Activated naive CD4-positive, alpha-beta T cell treated with anti-CD3 and anti-CD28 coated beads, Interleukin-2, amount 10 ng/mL, durations not matched to agents 7 days and 5 days (primary cell): ENCODE measurements at regions not wholly inside any gene's neighbourhood (a gene's known extent, or its start where the extent isn't known, plus 50 kb on each side); places are given as distances from the start of the nearest gene placed in this dataset.

ENCODE experiments used
- CTCF ChIA-PET: fragments of 350-600 bp; sonication (Branson Sonifier 250); formaldehyde crosslinking; loops from one replicate; lab custom pipeline; 2021; ENCODE audit warnings: antibody characterized with exemption; lab: Charles Lee
- DNase-seq: peaks from one replicate; pipeline ENCODE4 v3.0.0-alpha.2; 2020
- H3K27ac Mint-ChIP-seq: one replicate; pipeline ENCODE4 v1.8.0; 2021; ENCODE audit warnings: mild to moderate bottlenecking, moderate library complexity, mixed read lengths
- H3K27me3 Mint-ChIP-seq: one replicate; pipeline ENCODE4 v1.8.0; 2021; ENCODE audit warnings: mild to moderate bottlenecking, mixed read lengths
- H3K36me3 Mint-ChIP-seq: one replicate; pipeline ENCODE4 v1.8.0; 2021; ENCODE audit warnings: mixed read lengths
- H3K4me1 Mint-ChIP-seq: one replicate; pipeline ENCODE4 v1.8.0; 2021; ENCODE audit warnings: mixed read lengths
- H3K4me3 Mint-ChIP-seq: one replicate; pipeline ENCODE4 v1.8.0; 2021; ENCODE audit warnings: mild to moderate bottlenecking, moderate library complexity, mixed read lengths
- H3K9me3 Mint-ChIP-seq: one replicate; pipeline ENCODE4 v1.8.0; 2021; ENCODE audit warnings: mixed read lengths

- Mint-ChIP-seq H3K27ac (no peak overlapping the region), H3K36me3 (peaks cover under 1% of the 10 kb centered on the region), H3K4me3 (no peak overlapping the region), H3K4me1 (peaks cover 3% of the 10 kb centered on the region), H3K27me3 (peaks cover 56% of the 10 kb centered on the region), H3K9me3 (peaks cover 8% of the 10 kb centered on the region)
- CTCF ChIA-PET: interaction anchor here (0.8 kb wide), 2 partner anchors 8 to 266 kb away, joined by 3 read pairs; no protein-coding TSS in a partner anchor
- no peak for DNase-seq
Measured at GRCh38 chr2:239879423-239880084, 145.6 kb downstream of the NDUFA10 start.

GRCh38 chr2:239878686-239879085, 146.5 kb downstream of the NDUFA10 start:
- H3K4me1 Mint-ChIP-seq: peaks cover 9% of the 10 kb centered on the region
- no peak overlapping the region for H3K27ac Mint-ChIP-seq
- no peaks in the 10 kb centered on the region for H3K36me3 Mint-ChIP-seq
- no peak for DNase-seq
- H3K9me3 Mint-ChIP-seq: peaks cover under 1% of the 10 kb centered on the region
- peaks cover 65% of the 10 kb centered on the region for H3K27me3 Mint-ChIP-seq
- H3K4me3 Mint-ChIP-seq: no peak overlapping the region
- CTCF ChIA-PET: interaction anchor here (1.0 kb wide), 1 partner anchor 111 kb away, joined by 3 read pairs; no protein-coding TSS in a partner anchor

GRCh38 chr2:239876948-239877289, 148.2 kb downstream of the NDUFA10 start:
- peaks cover 54% of the 10 kb centered on the region for H3K27me3 Mint-ChIP-seq
- peaks cover 5% of the 10 kb centered on the region for H3K4me1 Mint-ChIP-seq
- CTCF ChIA-PET: no interaction called here
- DNase-seq: no peak
- no peaks in the 10 kb centered on the region for H3K36me3 Mint-ChIP-seq
- H3K4me3 Mint-ChIP-seq: no peak overlapping the region
- H3K9me3 Mint-ChIP-seq: no peaks in the 10 kb centered on the region
- no peak overlapping the region for H3K27ac Mint-ChIP-seq

- Mint-ChIP-seq H3K4me1 (peaks cover 5% of the 10 kb centered on the region), H3K36me3 (no peaks in the 10 kb centered on the region), H3K4me3 (no peak overlapping the region), H3K9me3 (no peaks in the 10 kb centered on the region), H3K27ac (no peak overlapping the region), H3K27me3 (peaks cover 49% of the 10 kb centered on the region)
- CTCF ChIA-PET: no interaction called here
- no peak for DNase-seq
Measured at GRCh38 chr2:239876271-239876947, 148.7 kb downstream of the NDUFA10 start.

- DNase-seq: no peak
- no peaks in the 10 kb centered on the region for H3K36me3 Mint-ChIP-seq
- H3K27ac Mint-ChIP-seq: no peak overlapping the region
- H3K27me3 Mint-ChIP-seq: peaks cover 41% of the 10 kb centered on the region
- H3K4me3 Mint-ChIP-seq: no peak overlapping the region
- CTCF ChIA-PET: no interaction called here
- no peaks in the 10 kb centered on the region for H3K9me3 Mint-ChIP-seq
- H3K4me1 Mint-ChIP-seq: peaks cover 5% of the 10 kb centered on the region
Measured at GRCh38 chr2:239874636-239875356, 150.3 kb downstream of the NDUFA10 start.

GRCh38 chr2:239873656-239874635, 151.2 kb downstream of the NDUFA10 start:
- H3K27ac Mint-ChIP-seq: no peak overlapping the region
- CTCF ChIA-PET: no interaction called here
- DNase-seq: no peak
- H3K9me3 Mint-ChIP-seq: no peaks in the 10 kb centered on the region
- H3K27me3 Mint-ChIP-seq: peaks cover 34% of the 10 kb centered on the region
- H3K4me3 Mint-ChIP-seq: no peak overlapping the region
- peaks cover 5% of the 10 kb centered on the region for H3K4me1 Mint-ChIP-seq
- no peaks in the 10 kb centered on the region for H3K36me3 Mint-ChIP-seq

- no peaks in the 10 kb centered on the region for H3K9me3 Mint-ChIP-seq
- no peaks in the 10 kb centered on the region for H3K36me3 Mint-ChIP-seq
- peaks cover 5% of the 10 kb centered on the region for H3K4me1 Mint-ChIP-seq
- no peak overlapping the region for H3K4me3 Mint-ChIP-seq
- H3K27me3 Mint-ChIP-seq: peaks cover 31% of the 10 kb centered on the region
- H3K27ac Mint-ChIP-seq: no peak overlapping the region
- DNase-seq: no peak
- CTCF ChIA-PET: interaction anchor here (1.3 kb wide), 1 partner anchor 8 kb away, joined by 3 read pairs; no protein-coding TSS in a partner anchor
Measured at GRCh38 chr2:239871481-239872435, 153.4 kb downstream of the NDUFA10 start.

GRCh38 chr2:239870863-239871262, 154.3 kb downstream of the NDUFA10 start:
- H3K4me3 Mint-ChIP-seq: no peak overlapping the region

GRCh38 chr2:239870276-239870675, 154.9 kb downstream of the NDUFA10 start:
- Mint-ChIP-seq H3K27ac (no peak overlapping the region), H3K9me3 (no peaks in the 10 kb centered on the region), H3K4me3 (no peak overlapping the region), H3K27me3 (peaks cover 16% of the 10 kb centered on the region), H3K36me3 (no peaks in the 10 kb centered on the region), H3K4me1 (peaks cover 5% of the 10 kb centered on the region)
- no peak for DNase-seq
- CTCF ChIA-PET: no interaction called here

More at GRCh38 chr2:239870863-239871262, 154.3 kb downstream of the NDUFA10 start:
- CTCF ChIA-PET: interaction anchor here (1.3 kb wide), 1 partner anchor 9 kb away, joined by 3 read pairs; no protein-coding TSS in a partner anchor
- Mint-ChIP-seq H3K36me3 (no peaks in the 10 kb centered on the region), H3K27ac (no peak overlapping the region), H3K27me3 (peaks cover 22% of the 10 kb centered on the region), H3K4me1 (peaks cover 5% of the 10 kb centered on the region), H3K9me3 (no peaks in the 10 kb centered on the region)
- no peak for DNase-seq

- H3K9me3 Mint-ChIP-seq: no peaks in the 10 kb centered on the region
- CTCF ChIA-PET: no interaction called here
- H3K27me3 Mint-ChIP-seq: peaks cover 11% of the 10 kb centered on the region
- H3K4me3 Mint-ChIP-seq: no peak overlapping the region
- DNase-seq: no peak
- no peak overlapping the region for H3K27ac Mint-ChIP-seq
- H3K36me3 Mint-ChIP-seq: no peaks in the 10 kb centered on the region
- peaks cover 5% of the 10 kb centered on the region for H3K4me1 Mint-ChIP-seq
Measured at GRCh38 chr2:239869272-239870155, 155.6 kb downstream of the NDUFA10 start.

- no peak for DNase-seq
- H3K36me3 Mint-ChIP-seq: no peaks in the 10 kb centered on the region
- no peak overlapping the region for H3K27ac Mint-ChIP-seq
- H3K9me3 Mint-ChIP-seq: no peaks in the 10 kb centered on the region
- CTCF ChIA-PET: no interaction called here
- H3K27me3 Mint-ChIP-seq: peaks cover 2% of the 10 kb centered on the region
- no peaks in the 10 kb centered on the region for H3K4me1 Mint-ChIP-seq
- H3K4me3 Mint-ChIP-seq: no peak overlapping the region
Measured at GRCh38 chr2:239868556-239869181, 156.5 kb downstream of the NDUFA10 start.

- H3K27me3 Mint-ChIP-seq: no peaks in the 10 kb centered on the region
- H3K27ac Mint-ChIP-seq: no peak overlapping the region
- peaks cover 2% of the 10 kb centered on the region for H3K4me1 Mint-ChIP-seq
- DNase-seq: no peak
- CTCF ChIA-PET: no interaction called here
- H3K9me3 Mint-ChIP-seq: no peaks in the 10 kb centered on the region
- no peak overlapping the region for H3K4me3 Mint-ChIP-seq
- no peaks in the 10 kb centered on the region for H3K36me3 Mint-ChIP-seq
Measured at GRCh38 chr2:239866778-239867177, 158.4 kb downstream of the NDUFA10 start.
